Skeletal muscle satellite cell (primary cell): ENCODE measurements at regions not wholly inside any gene's neighbourhood (a gene's known extent, or its start where the extent isn't known, plus 50 kb on each side); places are given as distances from the start of the nearest gene placed in this dataset.
"Not testable (repeated sequence)": the region's sequence is repeated elsewhere in the genome, so short reads cannot be mapped to it uniquely, and the experiment has no call there.

Experiments
- H3K27me3 ChIP-seq: 2 replicates; pipeline ENCODE4 v1.7.0; 2013; ENCODE audit warnings: low read length; ENCODE audit not compliant: control insufficient read depth, insufficient read depth
- H3K36me3 ChIP-seq: 2 replicates; pipeline ENCODE4 v1.7.0; 2013; ENCODE audit warnings: mild to moderate bottlenecking, control low read depth, low read length; ENCODE audit not compliant: insufficient read depth
- H3K4me1 ChIP-seq: 2 replicates; pipeline ENCODE4 v1.7.0; 2013; ENCODE audit warnings: low read length; ENCODE audit not compliant: control insufficient read depth, insufficient read depth
- H3K4me2 ChIP-seq: 2 replicates; pipeline ENCODE4 v1.7.0; 2013; ENCODE audit warnings: mild to moderate bottlenecking, low read length
- H3K4me3 ChIP-seq: 2 replicates; pipeline ENCODE4 v1.7.0; 2013; ENCODE audit warnings: low read length
- H3K9ac ChIP-seq: 2 replicates; pipeline ENCODE4 v1.7.0; 2013; ENCODE audit warnings: mild to moderate bottlenecking, low read depth, low read length, moderate library complexity
- H3K9me3 ChIP-seq: replicated peaks from 2 replicates; pipeline ENCODE4 v1.7.0; 2013; ENCODE audit warnings: mild to moderate bottlenecking, control low read depth, low read length

- Histone ChIP-seq H3K9ac (no peak overlapping the region), H3K36me3 (no peaks in the 10 kb centered on the region), H3K4me3 (no peak overlapping the region), H3K4me1 (no peaks in the 10 kb centered on the region), H3K9me3 (no peaks in the 10 kb centered on the region), H3K4me2 (no peak overlapping the region), H3K27me3 (no peaks in the 10 kb centered on the region)
Observed at GRCh38 chr2:106339609-106340008, 128.6 kb downstream of the RGPD3 start.

- Histone ChIP-seq H3K4me3 (no peak overlapping the region), H3K4me2 (no peak overlapping the region), H3K9me3 (no peaks in the 10 kb centered on the region), H3K9ac (no peak overlapping the region), H3K27me3 (no peaks in the 10 kb centered on the region), H3K4me1 (no peaks in the 10 kb centered on the region), H3K36me3 (no peaks in the 10 kb centered on the region)
Observed at GRCh38 chr2:106339132-106339531, 129.1 kb downstream of the RGPD3 start.

GRCh38 chr2:106338043-106338442, 130.2 kb downstream of the RGPD3 start:
- Histone ChIP-seq H3K4me2 (no peak overlapping the region), H3K4me1 (no peaks in the 10 kb centered on the region), H3K27me3 (no peaks in the 10 kb centered on the region), H3K4me3 (no peak overlapping the region), H3K36me3 (no peaks in the 10 kb centered on the region), H3K9me3 (no peaks in the 10 kb centered on the region), H3K9ac (no peak overlapping the region)

- H3K9ac ChIP-seq = no peak overlapping the region
- H3K4me1 ChIP-seq = no peaks in the 10 kb centered on the region
- no peaks in the 10 kb centered on the region for H3K27me3 ChIP-seq
- H3K9me3 ChIP-seq = no peaks in the 10 kb centered on the region
- H3K36me3 ChIP-seq = no peaks in the 10 kb centered on the region
- no peak overlapping the region for H3K4me3 ChIP-seq
- no peak overlapping the region for H3K4me2 ChIP-seq
Observed at GRCh38 chr2:106336737-106337136, 131.5 kb downstream of the RGPD3 start.

DNA sequence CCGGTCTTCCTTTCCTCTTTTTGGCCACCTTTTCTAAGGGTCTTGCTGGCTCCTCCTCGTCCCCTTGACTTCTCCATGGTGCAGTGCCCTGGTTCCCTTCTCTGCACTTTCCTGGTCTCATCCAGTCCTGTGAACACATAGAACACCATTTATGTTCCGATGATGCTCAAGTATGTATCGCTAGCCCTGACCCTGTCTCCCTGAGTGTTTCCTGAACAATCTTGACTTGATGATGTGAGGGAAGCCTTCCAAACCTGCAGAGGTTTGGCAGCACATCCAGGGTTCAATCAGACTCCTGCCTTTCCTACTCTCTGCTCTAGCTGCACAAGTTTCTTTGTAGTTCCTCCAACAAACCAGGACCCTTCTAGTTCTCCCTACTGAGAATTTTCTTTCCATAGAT, 132.1 kb downstream of the RGPD3 start:
- H3K4me1 ChIP-seq = no peaks in the 10 kb centered on the region
- H3K9me3 ChIP-seq = no peaks in the 10 kb centered on the region
- no peak overlapping the region for H3K4me3 ChIP-seq
- H3K27me3 ChIP-seq = no peaks in the 10 kb centered on the region
- H3K4me2 ChIP-seq = no peak overlapping the region
- no peak overlapping the region for H3K9ac ChIP-seq
- H3K36me3 ChIP-seq = no peaks in the 10 kb centered on the region

GRCh38 chr2:106334802-106335201, 133.4 kb downstream of the RGPD3 start:
- Histone ChIP-seq H3K4me1 (no peaks in the 10 kb centered on the region), H3K4me3 (no peak overlapping the region), H3K4me2 (no peak overlapping the region), H3K9me3 (no peaks in the 10 kb centered on the region), H3K9ac (no peak overlapping the region), H3K27me3 (no peaks in the 10 kb centered on the region), H3K36me3 (no peaks in the 10 kb centered on the region)

DNA sequence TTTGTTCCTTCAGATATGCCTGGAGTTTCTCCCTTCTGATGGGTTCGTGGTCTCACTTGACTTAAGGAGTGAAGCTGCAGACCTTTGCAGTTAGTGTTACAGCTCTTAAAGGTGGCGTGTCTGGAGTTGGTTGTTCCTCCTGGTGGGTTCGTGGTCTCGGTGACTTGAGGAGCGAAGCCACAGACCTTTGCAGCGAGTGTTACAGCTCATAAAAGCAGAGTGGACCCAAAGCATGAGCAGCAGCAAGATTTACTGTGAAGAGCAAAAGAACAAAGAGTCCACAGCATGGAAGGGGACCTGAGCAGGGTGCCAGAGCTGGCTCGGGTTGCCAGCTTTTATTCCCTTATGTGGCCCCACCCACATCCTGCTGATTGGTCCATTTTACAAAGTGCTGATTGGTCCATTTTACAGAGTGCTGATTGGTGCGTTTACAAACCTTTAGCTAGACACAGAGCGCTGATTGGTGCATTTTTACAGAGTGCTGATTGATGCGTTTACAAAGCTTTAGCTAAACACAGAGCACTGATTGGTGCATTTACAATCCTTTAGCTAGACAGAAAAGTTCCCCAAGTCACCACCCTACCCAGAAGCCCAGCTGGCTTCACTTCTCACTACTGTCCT, 134.8 kb downstream of the RGPD3 start:
- H3K4me3 ChIP-seq, H3K9ac ChIP-seq, H3K4me2 ChIP-seq, H3K27me3 ChIP-seq, H3K9me3 ChIP-seq, H3K36me3 ChIP-seq, H3K4me1 ChIP-seq: not testable (repeated sequence)

DNA sequence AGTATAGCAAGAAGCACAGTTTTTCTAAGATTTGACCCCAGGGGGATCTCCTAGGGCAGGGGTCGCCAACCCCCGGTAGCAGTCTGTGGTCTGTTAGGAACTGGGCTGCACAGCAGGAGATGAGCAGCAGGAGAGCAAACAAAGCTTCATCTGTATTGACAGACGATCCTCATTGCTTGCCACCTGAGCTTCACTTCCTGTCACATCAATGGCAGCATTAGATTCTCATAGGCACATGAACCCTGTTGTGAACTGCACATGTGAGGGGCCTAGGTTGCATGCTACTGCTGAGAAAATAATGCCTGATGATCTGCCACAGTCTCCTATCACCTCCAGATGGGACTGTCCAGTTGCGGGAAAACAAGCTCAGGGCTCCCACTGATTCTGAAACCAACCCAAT, 136.2 kb downstream of the RGPD3 start:
- no peaks in the 10 kb centered on the region for H3K4me1 ChIP-seq
- no peak overlapping the region for H3K4me3 ChIP-seq
- no peaks in the 10 kb centered on the region for H3K27me3 ChIP-seq
- no peak overlapping the region for H3K4me2 ChIP-seq
- H3K9ac ChIP-seq = no peak overlapping the region
- no peaks in the 10 kb centered on the region for H3K9me3 ChIP-seq
- H3K36me3 ChIP-seq = no peaks in the 10 kb centered on the region

GRCh38 chr2:106330384-106331261, 136.5 kb upstream of the UXS1 start:
- not testable (repeated sequence) for H3K36me3 ChIP-seq, H3K4me1 ChIP-seq, H3K27me3 ChIP-seq, H3K4me2 ChIP-seq, H3K4me3 ChIP-seq, H3K9me3 ChIP-seq, H3K9ac ChIP-seq

GRCh38 chr2:106323337-106324013, 129.4 kb upstream of the UXS1 start:
- no peaks in the 10 kb centered on the region for H3K4me1 ChIP-seq
- no peaks in the 10 kb centered on the region for H3K36me3 ChIP-seq
- H3K4me3 ChIP-seq = no peak overlapping the region
- no peak overlapping the region for H3K9ac ChIP-seq
- no peak overlapping the region for H3K4me2 ChIP-seq
- no peaks in the 10 kb centered on the region for H3K27me3 ChIP-seq
- H3K9me3 ChIP-seq = no peaks in the 10 kb centered on the region

DNA sequence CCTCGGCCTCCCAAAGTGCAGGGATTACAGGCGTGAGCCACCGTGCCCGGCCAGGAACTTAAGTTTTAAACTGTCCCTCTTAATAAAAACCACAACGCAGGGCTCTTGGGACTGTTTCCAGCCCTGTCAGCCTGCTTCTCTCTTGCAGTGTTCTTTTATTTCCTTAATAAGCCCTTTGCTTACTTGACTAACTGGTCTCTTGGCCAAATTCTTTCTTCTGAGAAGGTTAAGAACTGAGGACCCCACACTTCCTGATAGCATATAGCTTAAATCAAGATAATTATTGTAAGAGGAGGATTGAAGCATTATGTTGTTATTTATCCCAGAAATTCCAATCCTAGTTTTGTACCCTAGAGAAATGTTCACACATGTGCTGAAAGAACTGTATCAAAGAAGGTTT, 128.2 kb upstream of the UXS1 start:
- H3K4me2 ChIP-seq = no peak overlapping the region
- H3K4me1 ChIP-seq = no peaks in the 10 kb centered on the region
- no peaks in the 10 kb centered on the region for H3K27me3 ChIP-seq
- H3K4me3 ChIP-seq = no peak overlapping the region
- H3K36me3 ChIP-seq = no peaks in the 10 kb centered on the region
- H3K9me3 ChIP-seq = no peaks in the 10 kb centered on the region
- no peak overlapping the region for H3K9ac ChIP-seq
